Inflammatory macrophage (primary cell): ENCODE measurements at regions not wholly inside any gene's neighbourhood (a gene's known extent, or its start where the extent isn't known, plus 50 kb on each side); places are given as distances from the start of the nearest gene placed in this dataset.
"Not testable (repeated sequence)": the region's sequence is repeated elsewhere in the genome, so short reads cannot be mapped to it uniquely, and the experiment has no call there.

Experiments used
- DNase-seq, 2 donors: peaks; one replicate each; pipeline ENCODE4 v3.0.0-alpha.2; 2020 to 2022

DNA sequence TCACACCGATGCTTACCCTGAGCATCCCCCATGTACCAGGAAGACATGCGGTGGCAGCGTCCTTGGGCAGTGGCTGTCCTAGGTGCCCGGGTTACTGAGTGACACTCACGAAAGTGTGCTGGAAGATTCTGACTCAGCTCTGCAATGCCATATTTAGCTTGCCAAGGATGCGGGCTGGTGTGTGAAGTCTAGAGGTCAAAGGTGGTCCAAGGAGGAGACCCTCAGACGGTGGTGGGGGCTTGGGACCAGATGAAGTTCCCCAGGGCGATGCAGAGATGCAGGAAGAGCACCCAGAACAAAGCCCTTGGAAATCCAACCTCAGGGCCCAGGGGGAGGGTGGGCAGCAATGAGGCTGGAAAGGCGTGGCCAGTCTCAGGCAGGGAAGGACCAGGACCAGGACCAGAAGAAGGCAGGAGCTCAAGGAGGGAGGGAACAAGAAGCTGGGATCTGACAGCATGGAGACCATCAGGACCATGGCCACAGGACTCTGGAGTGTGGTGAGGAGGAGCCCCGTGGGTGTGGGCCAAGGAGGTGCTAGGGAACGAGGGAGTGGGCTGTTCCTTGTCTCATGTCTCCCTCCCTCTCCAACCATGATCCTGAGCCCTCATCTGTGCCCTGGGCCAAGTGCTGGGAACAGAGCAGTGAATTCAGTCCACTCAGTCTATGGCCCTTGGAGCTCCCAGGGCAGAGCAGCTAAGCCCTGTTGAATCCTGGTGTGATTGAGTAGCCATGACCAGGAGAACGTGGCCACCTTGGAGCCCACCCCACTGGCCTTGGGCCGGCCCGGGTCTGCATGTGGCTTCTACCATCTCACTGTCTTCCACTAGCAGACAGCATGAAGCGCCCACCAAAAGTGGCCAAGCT is 310.1 kb upstream of the DIO3 start:
- no peak for DNase-seq

DNA sequence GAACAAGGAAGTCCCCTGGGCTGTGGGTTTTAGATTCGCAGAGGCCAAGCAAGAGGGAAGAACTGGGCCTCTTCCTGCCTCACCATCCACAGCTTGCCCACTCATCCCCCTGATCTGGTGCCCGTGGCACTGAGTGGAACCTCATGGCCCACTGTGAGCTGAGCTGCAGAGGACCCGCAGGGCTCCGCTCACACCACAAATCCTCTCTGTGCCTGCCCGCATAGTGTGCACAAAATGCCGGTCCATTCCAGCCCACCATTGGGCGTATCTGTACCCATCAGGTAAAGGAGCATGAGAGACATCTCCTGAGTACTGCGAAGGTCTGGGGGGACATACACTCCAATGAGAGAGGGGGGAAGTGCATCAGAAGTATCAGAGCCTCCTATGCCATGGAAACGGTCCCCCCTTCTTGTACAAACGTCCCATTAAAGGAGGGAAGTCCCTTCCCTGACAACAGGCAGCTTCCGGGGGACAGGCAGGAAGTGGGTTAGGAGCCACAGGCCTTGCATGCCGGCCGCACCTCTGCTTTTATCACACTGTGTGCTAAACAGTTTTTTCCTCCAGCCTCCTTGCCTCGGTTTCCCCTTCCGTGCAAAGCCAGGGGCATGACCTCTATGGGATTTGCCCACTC is 309.4 kb upstream of the DIO3 start:
- no peak for DNase-seq

GRCh38 chr14:101252443-101253214 is 308.7 kb upstream of the DIO3 start:
- DNase-seq = no peak

DNA sequence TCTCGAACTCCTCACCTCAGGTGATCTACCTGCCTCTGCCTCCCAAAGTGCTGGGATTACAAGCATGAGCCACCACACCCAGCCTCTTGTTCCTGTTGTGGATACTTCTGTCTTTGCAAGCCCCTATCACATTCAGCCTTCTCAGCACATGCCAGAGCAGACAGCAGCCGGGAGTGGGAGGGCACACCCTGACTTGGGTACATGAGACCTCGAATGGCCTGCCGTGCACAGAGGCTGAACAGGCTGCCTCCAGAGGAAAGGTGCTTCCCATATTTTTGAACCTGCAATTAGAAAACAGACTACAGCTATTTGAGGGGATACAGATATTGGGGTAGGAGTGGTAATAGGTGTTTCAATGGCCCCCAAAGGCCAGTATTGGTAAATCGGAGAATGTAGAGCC is 307.3 kb upstream of the DIO3 start:
- DNase-seq = no peak

DNA sequence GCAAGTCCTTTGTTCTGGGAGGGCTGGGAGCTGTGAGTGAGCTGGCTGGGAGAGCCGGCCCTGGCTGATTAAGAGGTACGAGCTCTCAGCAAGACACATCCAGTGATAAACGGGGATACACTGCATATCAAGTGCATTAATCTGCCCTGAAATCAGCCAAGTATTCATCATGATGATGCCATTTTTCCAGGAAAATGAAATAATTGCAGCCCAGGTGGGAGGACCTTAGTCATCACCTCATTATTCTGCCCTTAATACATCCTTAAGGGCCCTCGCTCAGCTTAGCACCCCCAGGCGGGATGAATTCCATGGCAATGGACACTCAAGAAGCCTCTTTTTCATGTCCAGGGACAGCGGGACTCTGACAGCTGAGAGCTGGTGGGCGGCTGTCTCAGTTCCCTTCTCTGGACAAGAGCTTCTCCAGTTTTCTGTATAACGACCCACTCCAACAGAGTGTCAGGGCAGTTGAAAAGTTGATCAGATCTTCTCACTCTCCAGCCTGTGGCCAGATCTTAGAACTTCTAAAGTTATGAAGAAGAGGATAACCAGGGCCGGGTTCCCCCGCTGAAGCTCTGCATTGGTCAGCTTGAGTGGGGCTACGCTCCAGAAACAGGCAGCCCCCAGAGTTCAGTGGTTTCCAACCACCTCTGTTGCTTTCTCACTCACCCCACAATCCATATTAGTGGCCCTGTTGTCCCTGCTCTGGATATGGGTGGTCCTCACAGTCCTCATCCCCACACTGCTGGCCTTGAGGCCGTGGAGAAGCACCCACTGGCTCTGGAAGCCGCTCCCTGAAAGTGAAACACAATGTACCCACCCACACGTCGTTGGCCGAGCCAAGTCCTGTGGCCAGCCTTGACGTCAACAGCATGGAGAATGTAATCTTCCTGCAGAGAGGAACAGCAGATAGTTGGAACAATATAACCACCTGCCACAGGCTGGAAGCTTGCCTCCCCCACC is 306.2 kb upstream of the DIO3 start:
- no peak for DNase-seq

DNA sequence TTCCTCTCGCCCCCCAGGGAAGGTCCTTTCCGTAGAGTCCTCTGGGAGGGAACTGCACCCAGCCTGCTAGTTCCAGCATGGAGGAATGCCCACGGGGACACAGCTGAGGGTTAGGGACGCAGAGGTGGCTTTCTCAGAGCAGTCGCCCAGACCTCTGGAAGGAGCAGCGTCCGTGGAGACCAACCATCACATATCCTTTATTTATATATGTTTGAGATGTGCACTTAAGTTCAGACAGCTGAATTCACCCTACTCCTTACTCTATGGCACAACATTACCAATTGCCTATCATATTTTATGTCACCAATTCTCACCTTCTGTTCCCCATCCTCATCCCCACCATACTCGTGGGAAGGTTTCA is 305.6 kb upstream of the DIO3 start:
- no peak for DNase-seq

DNA sequence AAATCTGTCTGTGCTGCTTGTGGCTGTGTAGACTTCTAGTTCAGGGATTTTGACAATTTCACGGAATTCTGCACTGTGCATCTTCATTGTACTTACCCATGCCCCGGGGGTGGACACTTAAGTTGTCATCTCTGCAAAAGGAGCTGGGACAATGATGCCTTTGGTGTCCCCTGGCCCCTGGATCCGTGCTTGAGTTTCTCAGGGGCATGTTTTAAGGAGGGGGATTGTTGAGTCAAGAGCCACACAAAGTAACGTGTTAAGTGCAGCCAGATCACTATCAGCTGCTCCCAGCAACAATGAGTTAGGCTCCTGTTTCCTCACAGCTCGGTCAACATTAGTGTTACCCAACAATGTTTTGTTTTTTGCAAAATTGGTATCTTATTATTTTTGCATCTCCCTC is 305.0 kb upstream of the DIO3 start:
- no peak for DNase-seq

DNA sequence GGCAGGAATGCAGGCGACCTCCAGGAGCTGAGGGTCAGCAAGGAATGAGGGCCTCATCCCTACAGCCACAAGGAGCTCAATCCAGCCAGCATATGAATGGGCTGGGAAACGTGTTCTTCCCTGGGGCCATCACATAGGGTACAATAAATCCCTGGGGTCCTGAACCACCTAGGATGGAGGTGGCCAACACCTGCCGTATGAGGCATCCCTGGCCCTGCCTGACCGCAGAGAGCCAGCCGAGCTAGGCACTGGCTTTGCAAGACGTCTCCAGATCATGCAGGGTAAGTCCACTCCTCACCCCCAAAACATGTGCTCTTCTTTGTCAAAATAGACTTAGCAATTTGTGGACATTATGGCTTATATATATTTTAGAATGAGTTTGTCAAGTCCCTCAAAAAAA is 303.7 kb upstream of the DIO3 start:
- DNase-seq = no peak

GRCh38 chr14:101259748-101260147 is 301.5 kb upstream of the DIO3 start:
- DNase-seq = no peak

GRCh38 chr14:101266441-101266840 is 294.9 kb upstream of the DIO3 start:
- DNase-seq = not testable (repeated sequence)

- DNase-seq = no peak
These were observed 288.2 kb upstream of the DIO3 start for GRCh38 chr14:101273091-101273490.

GRCh38 chr14:101276309-101277091 is 284.8 kb upstream of the DIO3 start:
- no peak for DNase-seq

- DNase-seq = no peak
These were observed 278.9 kb upstream of the DIO3 start for GRCh38 chr14:101282418-101282817.

DNA sequence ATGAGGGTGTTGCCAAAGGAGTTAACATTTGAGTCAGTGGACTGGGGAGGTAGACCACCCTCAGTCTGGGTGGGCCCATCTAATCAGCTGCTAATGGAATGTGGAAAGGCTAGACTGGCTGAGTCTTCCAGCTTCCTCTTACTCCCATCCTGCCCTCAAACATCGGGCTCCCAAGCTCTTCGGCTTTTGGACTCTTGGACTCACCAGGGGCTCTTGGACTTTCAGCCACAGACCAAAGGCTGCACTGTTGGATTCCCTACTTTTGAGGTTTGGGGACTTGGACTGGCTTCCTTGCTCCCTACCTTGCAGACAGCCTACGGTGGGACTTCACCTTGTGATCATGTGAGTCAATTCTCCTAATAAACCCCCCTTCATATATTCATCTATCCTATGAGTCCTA is 276.6 kb upstream of the DIO3 start:
- no peak for DNase-seq

DNA sequence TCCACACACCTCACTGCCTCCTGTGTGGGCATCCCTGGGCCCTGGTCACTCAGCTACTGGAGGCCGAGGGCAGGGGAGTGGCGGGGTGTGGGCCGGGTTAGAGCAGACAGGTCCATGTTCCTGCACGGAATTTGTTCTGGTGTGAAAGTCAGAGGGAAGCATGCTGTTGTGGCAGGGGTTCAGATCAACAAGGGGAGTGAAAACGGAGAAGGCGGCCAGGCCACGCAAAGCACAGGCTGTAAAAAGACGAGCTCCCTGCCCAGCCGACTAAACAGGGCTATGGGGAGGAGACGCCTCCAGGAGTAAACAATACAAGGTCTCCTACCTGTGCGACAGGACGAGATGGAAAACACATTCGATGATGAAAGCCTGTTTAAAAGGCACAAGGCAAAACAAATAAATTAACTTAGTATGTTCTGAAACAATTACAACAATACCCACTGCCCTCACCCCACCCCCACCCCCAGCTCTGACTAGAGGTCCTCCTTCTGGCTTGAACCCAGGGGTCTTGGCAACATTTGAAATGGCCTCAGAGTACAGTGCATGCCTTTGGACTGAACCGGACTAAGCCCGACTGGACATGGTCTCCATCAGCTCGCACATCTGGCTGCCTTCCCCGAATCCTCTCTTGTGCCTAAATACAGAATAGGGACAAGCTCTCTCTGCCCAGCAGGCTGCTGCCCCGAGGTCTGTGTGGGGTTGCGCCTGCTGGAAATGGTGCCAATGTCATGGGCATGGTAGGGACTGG is 274.9 kb upstream of the DIO3 start:
- DNase-seq = no peak

DNA sequence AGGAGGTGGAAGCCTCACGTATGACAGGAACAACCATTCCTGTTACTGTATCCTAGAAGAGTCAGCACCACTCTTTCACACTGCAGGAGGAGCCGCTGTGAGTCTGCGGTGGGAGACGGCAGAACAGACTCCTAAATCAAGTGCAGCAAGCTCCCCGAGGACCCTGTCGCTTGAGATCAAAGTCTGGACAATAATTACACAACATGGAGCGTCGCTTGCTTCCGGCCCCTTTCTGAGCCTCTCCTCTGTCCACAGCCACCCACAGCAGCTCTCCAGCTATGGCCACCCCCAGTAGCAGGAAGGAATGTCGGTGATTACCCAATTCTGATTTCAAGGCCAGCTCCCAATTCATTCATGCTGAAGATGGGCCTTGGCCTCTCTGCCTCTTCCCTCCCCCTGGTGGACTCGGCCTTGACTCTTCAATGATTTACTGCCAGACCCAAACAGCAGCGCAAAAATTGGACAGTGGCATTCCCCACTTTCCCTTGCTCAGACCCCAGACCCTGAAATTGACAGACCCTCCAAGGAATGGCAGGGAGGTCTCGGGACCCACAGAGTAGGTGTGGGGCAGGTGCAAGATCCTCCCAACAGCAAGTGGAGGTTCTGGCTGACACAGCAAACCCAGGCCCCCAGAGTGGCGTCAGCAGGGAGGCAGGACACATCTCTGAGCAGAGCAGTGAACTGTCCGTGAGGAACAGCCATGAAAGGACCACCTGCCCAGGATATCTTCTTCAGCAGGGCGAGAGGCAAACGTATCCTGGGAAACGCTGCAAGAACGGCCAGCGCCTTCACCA is 272.7 kb upstream of the DIO3 start:
- DNase-seq = no peak

DNA sequence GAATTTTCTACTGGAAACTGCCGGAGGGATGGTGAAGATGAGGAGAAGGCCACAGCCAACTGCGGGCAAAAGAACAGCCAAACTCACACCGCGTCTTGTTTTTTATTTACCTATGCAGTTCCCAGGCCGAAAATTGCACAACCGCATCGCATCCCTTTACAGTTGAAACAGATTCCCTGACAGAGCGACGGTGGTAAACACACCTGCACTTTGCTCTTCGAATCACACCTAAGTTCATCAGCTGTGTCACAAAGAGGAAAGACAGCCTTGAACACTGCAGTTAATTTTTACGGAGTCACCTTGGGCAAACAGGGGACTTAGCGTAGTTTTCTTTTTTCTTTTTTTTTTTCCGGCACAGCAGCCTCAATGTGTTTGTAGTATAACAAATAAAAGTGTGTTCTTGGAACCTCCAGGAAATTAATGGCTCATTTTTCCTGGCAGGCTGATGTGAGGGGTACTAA is 272.0 kb upstream of the DIO3 start:
- DNase-seq = no peak

GRCh38 chr14:101289911-101290310 is 271.4 kb upstream of the DIO3 start:
- DNase-seq = no peak

GRCh38 chr14:101290611-101291010 is 270.7 kb upstream of the DIO3 start:
- DNase-seq = no peak

GRCh38 chr14:101291390-101291789 is 269.9 kb upstream of the DIO3 start:
- DNase-seq = no peak
